ENCODE measurements at regions not wholly inside any gene's neighbourhood (a gene's known extent, or its start where the extent isn't known, plus 50 kb on each side); places are given as distances from the start of the nearest gene placed in this dataset.

GRCh38 chr2:148593421-148593820, 51.1 kb upstream of the EPC2 start:
- TF ChIP-seq MYC (IDR thresholded peaks at IDR 0.05; ENCODE audit: low read depth, low read length) = no peak
- TF ChIP-seq POLR2A (IDR thresholded peaks at IDR 0.05; ENCODE audit: extremely low read depth, insufficient read length) = no peak
- no peak for TF ChIP-seq CTCF (IDR thresholded peaks at IDR 0.05; ENCODE audit: low read depth, low read length)
- no peak for TF ChIP-seq MAX (IDR thresholded peaks at IDR 0.05; ENCODE audit: low read depth, low read length)
- no peak for DNase-seq (ENCODE audit: low read depth)
- no peak overlapping the region for H3K4me3 ChIP-seq (ENCODE audit: low read depth, low read length)

GRCh38 chr2:148594216-148594615, 50.3 kb upstream of the EPC2 start:
- no peak for DNase-seq (ENCODE audit: low read depth)
- no peak overlapping the region for H3K4me3 ChIP-seq (ENCODE audit: low read depth, low read length)
- TF ChIP-seq MYC (IDR thresholded peaks at IDR 0.05; ENCODE audit: low read depth, low read length) = no peak
- no peak for TF ChIP-seq MAX (IDR thresholded peaks at IDR 0.05; ENCODE audit: low read depth, low read length)
- TF ChIP-seq POLR2A (IDR thresholded peaks at IDR 0.05; ENCODE audit: extremely low read depth, insufficient read length) = no peak
- no peak for TF ChIP-seq CTCF (IDR thresholded peaks at IDR 0.05; ENCODE audit: low read depth, low read length)
